HL-60 (cell line): ENCODE measurements at regions not wholly inside any gene's neighbourhood (a gene's known extent, or its start where the extent isn't known, plus 50 kb on each side); places are given as distances from the start of the nearest gene placed in this dataset.

Source experiments
- DNase-seq, 2 experiments: peaks; one replicate each; pipeline ENCODE4 v3.0.0-alpha.2; 2010 to 2020; ENCODE audit warnings: low read depth in 1 of 2, low spot score in 1 of 2
- H3K27ac ChIP-seq: fragments of 250-450 bp; sonication (Bioruptor Pico); replicated peaks from 2 replicates; pipeline ENCODE4 v1.5.1; 2020; ENCODE audit warnings: mild to moderate bottlenecking, moderate library complexity
- H3K27me3 ChIP-seq: fragments of 250-450 bp; sonication (Bioruptor Pico); 2 replicates; pipeline ENCODE4 v1.5.1; 2021; ENCODE audit warnings: mild to moderate bottlenecking, moderate library complexity; ENCODE audit not compliant: insufficient read depth, poor library complexity, severe bottlenecking
- H3K4me3 ChIP-seq: replicated peaks from 2 replicates; pipeline ENCODE4 v1.5.1; 2011; ENCODE audit warnings: mild to moderate bottlenecking, control low read depth, low read length; ENCODE audit not compliant: insufficient read depth
- CTCF ChIP-seq: IDR thresholded peaks from one replicate; pipeline ENCODE4 v1.5.1; 2011; ENCODE audit warnings: low read length, control low read depth, inconsistent platforms; ENCODE audit not compliant: insufficient read depth
- GABPA ChIP-seq: IDR thresholded peaks from 2 replicates; pipeline ENCODE4 v1.6.1; 2012; ENCODE audit warnings: low read depth
- POLR2AphosphoS5 ChIP-seq: IDR thresholded peaks from 2 replicates; pipeline ENCODE4 v1.6.1; 2012; ENCODE audit warnings: low read depth
- REST ChIP-seq: IDR thresholded peaks from 2 replicates; pipeline ENCODE4 v1.6.1; 2012; ENCODE audit warnings: low read depth; ENCODE audit not compliant: insufficient replicate concordance
- SPI1 ChIP-seq: IDR thresholded peaks from 2 replicates; pipeline ENCODE4 v1.6.1; 2012; ENCODE audit warnings: low read depth, mild to moderate bottlenecking, borderline replicate concordance

GRCh38 chr10:35875016-35875676 is 233.1 kb upstream of the FZD8 start:
- no peak for DNase-seq
- H3K27me3 ChIP-seq, result no peaks in the 10 kb centered on the region
- H3K27ac ChIP-seq, result no peak overlapping the region
- TF ChIP-seq REST (no peak), GABPA (no peak)
- H3K4me3 ChIP-seq, result no peak overlapping the region

- no peak overlapping the region for H3K27ac ChIP-seq
- DNase-seq, result no peak
- no peaks in the 10 kb centered on the region for H3K27me3 ChIP-seq
- TF ChIP-seq REST, result no peak
- TF ChIP-seq POLR2AphosphoS5, result no peak
- TF ChIP-seq CTCF, result no peak
- no peak for TF ChIP-seq SPI1
- no peak for TF ChIP-seq GABPA
- H3K4me3 ChIP-seq, result no peak overlapping the region
Measured at GRCh38 chr10:35874311-35875015, 232.4 kb upstream of the FZD8 start.

GRCh38 chr10:35872671-35873070 is 230.6 kb upstream of the FZD8 start:
- H3K27ac ChIP-seq, result no peak overlapping the region
- no peak for DNase-seq
- H3K4me3 ChIP-seq, result no peak overlapping the region
- no peaks in the 10 kb centered on the region for H3K27me3 ChIP-seq
- TF ChIP-seq SPI1 (no peak), GABPA (no peak), REST (no peak), CTCF (no peak), POLR2AphosphoS5 (no peak)
